ENCODE measurements at regions not wholly inside any gene's neighbourhood (a gene's known extent, or its start where the extent isn't known, plus 50 kb on each side); places are given as distances from the start of the nearest gene placed in this dataset.

- TF ChIP-seq POLR2AphosphoS5 (IDR thresholded peaks at IDR 0.05; ENCODE audit: low read depth, low read length) (no peak), RFX5 (IDR thresholded peaks at IDR 0.05; ENCODE audit: low read length) (no peak), MAX (IDR thresholded peaks at IDR 0.05; ENCODE audit: low read depth) (no peak), RCOR1 (IDR thresholded peaks at IDR 0.05; ENCODE audit: low read length) (no peak), CTCF (IDR thresholded peaks at IDR 0.05) (no peak), FOSL2 (IDR thresholded peaks at IDR 0.05; ENCODE audit: borderline replicate concordance, low read depth) (no peak)
Observed at GRCh38 chr4:3836406-3836755, 70.2 kb downstream of the ADRA2C start.
